HepG2 (cell line): ENCODE measurements at regions not wholly inside any gene's neighbourhood (a gene's known extent, or its start where the extent isn't known, plus 50 kb on each side); places are given as distances from the start of the nearest gene placed in this dataset.

Experiments
- ATAC-seq: fragments of 200-7000 bp; cut with Tn5 transposase; 3 replicates; pipeline ENCODE4 v1.9.1; 2020; ENCODE audit warnings: mild to moderate bottlenecking, moderate library complexity
- BruUV-seq: library from RNA; stranded (reverse); fragments of 400-500 nt; replicated peaks from 2 replicates; lab custom pipeline; 2021; lab: Mats Ljungman, UMichigan
- CTCF ChIA-PET: fragments of 300-600 bp; formaldehyde crosslinking; extraction: SDS; loops from one replicate; lab custom pipeline; 2021; ENCODE audit warnings: low total read pairs, inconsistent platforms, low intra/inter-chr PET ratio; lab: Yijun Ruan, JAX
- POLR2A ChIA-PET: fragments of 350-600 bp; sonication (Branson Sonifier 250); formaldehyde crosslinking; loops from one replicate; lab custom pipeline; 2020; ENCODE audit warnings: antibody characterized with exemption, inconsistent platforms; lab: Yijun Ruan, JAX
- DNase-seq: peaks from one replicate; pipeline ENCODE4 v3.0.0-alpha.2; 2015; ENCODE audit warnings: low spot score
- FAIRE-seq: peaks from 3 replicates; lab custom pipeline; 2011; peaks lifted over from hg19 to GRCh38; lab: Jason Lieb, UNC
- H2AFZ ChIP-seq: one replicate; pipeline ENCODE4 v1.6.1; 2011; ENCODE audit warnings: low read length, inconsistent platforms
- H3K27ac ChIP-seq: fragments of 300-600 bp; 3 replicates; pipeline ENCODE4 v1.8.0; 2011; ENCODE audit warnings: mixed run types, mild to moderate bottlenecking, mixed read lengths, low read length, inconsistent platforms; ENCODE audit not compliant: insufficient read depth; ENCODE audit errors: extremely low read length
- H3K27me3 ChIP-seq, 2 experiments: fragments of 200-600 bp in 1 of 2; 2 replicates in 1 of 2; 3 replicates in 1 of 2; pipeline versions ENCODE4 v1.6.0 to v1.8.0; 2011; ENCODE audit warnings: low read length in 2 of 2, mild to moderate bottlenecking in 2 of 2, moderate library complexity in 2 of 2, inconsistent platforms in 1 of 2; ENCODE audit not compliant: insufficient read depth in 2 of 2, control insufficient read depth in 1 of 2
- H3K36me3 ChIP-seq, 2 experiments: fragments of 200-600 bp in 1 of 2; replicated peaks in 1 of 2; 2 replicates in 1 of 2; 3 replicates in 1 of 2; pipeline versions ENCODE4 v1.5.1 to v1.8.0; 2011; ENCODE audit warnings: low read length in 2 of 2, inconsistent platforms in 1 of 2; ENCODE audit not compliant: insufficient read depth in 2 of 2, control insufficient read depth in 1 of 2
- H3K4me1 ChIP-seq: 2 replicates; pipeline ENCODE4 v1.5.1; 2012; ENCODE audit warnings: low read length, inconsistent platforms; ENCODE audit not compliant: insufficient read depth
- H3K4me2 ChIP-seq: 2 replicates; pipeline ENCODE4 v1.6.0; 2011; ENCODE audit warnings: low read depth, low read length, inconsistent platforms
- H3K4me3 ChIP-seq, 3 experiments: fragments of 200-600 bp in 1 of 3; sonication (generic), shearing (Covaris generic) in 1 of 3; replicated peaks in 1 of 3; 2 replicates each; pipeline ENCODE4 v1.5.1; 2011 to 2016; ENCODE audit warnings: low read length in 3 of 3, inconsistent platforms in 2 of 3, low read depth in 2 of 3, mild to moderate bottlenecking in 2 of 3, control low read depth in 1 of 3, mixed read lengths in 1 of 3; ENCODE audit not compliant: insufficient read depth in 1 of 3
- H3K79me2 ChIP-seq: one replicate; pipeline ENCODE4 v1.6.1; 2011; ENCODE audit warnings: low read length, inconsistent platforms; ENCODE audit not compliant: insufficient read depth
- H3K9ac ChIP-seq: 2 replicates; pipeline ENCODE4 v1.6.0; 2011; ENCODE audit warnings: mild to moderate bottlenecking, low read depth, low read length, inconsistent platforms; ENCODE audit not compliant: insufficient read depth
- H3K9me3 ChIP-seq: 2 replicates; pipeline ENCODE4 v1.5.1; 2012; ENCODE audit warnings: mild to moderate bottlenecking, low read length
- H4K20me1 ChIP-seq: 2 replicates; pipeline ENCODE4 v1.6.0; 2011; ENCODE audit warnings: inconsistent platforms, mild to moderate bottlenecking, low read length, moderate library complexity; ENCODE audit not compliant: insufficient read depth
- GPN1 ChIP-seq: sonication (generic); formaldehyde crosslinking; IDR thresholded peaks from 2 replicates; pipeline ENCODE4 v1.5.1; 2020; ENCODE audit warnings: missing genetic modification reagents, borderline replicate concordance
- KDM5A ChIP-seq: fragments of 200-600 bp; sonication (generic); IDR thresholded peaks from 2 replicates; pipeline ENCODE4 v1.7.0; 2018; ENCODE audit warnings: antibody characterized with exemption, mild to moderate bottlenecking, low read length, borderline replicate concordance
- ONECUT2 ChIP-seq: sonication (generic); formaldehyde crosslinking; IDR thresholded peaks from 2 replicates; pipeline ENCODE4 v1.4.0; 2020; ENCODE audit warnings: missing genetic modification reagents
- POLR2A ChIP-seq, 2 experiments: IDR thresholded peaks; 2 replicates each; pipeline ENCODE4 v1.6.1; 2011; ENCODE audit warnings: low read depth in 2 of 2, low read length in 2 of 2, mild to moderate bottlenecking in 1 of 2, moderate library complexity in 1 of 2; ENCODE audit not compliant: insufficient read depth in 1 of 2
- STAG1 ChIP-seq: sonication (generic); formaldehyde crosslinking; IDR thresholded peaks from 2 replicates; pipeline ENCODE4 v1.4.0; 2020; ENCODE audit warnings: missing genetic modification reagents
- ZSCAN20 ChIP-seq: sonication (generic); formaldehyde crosslinking; IDR thresholded peaks from 2 replicates; pipeline ENCODE4 v1.4.0; 2020; ENCODE audit warnings: missing genetic modification reagents, mild to moderate bottlenecking, borderline replicate concordance
- WGBS: methylation state at CpG from one replicate; pipeline ENCODE4 v1.1.6; 2017; ENCODE audit warnings: low lambda C conversion rate; 5-methylcytosine and 5-hydroxymethylcytosine counted together
- in situ Hi-C: cut with HindIII; loops from 2 replicates; pipeline ENCODE4 v1.10.0; 2017; ENCODE audit warnings: low pct_unique_long_range_greater_than_20kb; ENCODE audit not compliant: extremely low pct_ligation_motif_present
- intact Hi-C: fragments of 100-400 bp; cut with micrococcal nuclease; formaldehyde crosslinking; loops from one replicate; pipeline ENCODE4 v1.10.0; 2022; ENCODE audit not compliant: unreplicated experiment
- TF ChIP-seq, protein P1 (sequence below): sonication (generic); formaldehyde crosslinking; IDR thresholded peaks from 2 replicates; pipeline ENCODE4 v1.4.0; 2020; ENCODE audit warnings: mild to moderate bottlenecking, missing genetic modification reagents
- TF ChIP-seq, protein P2 (sequence below): sonication (generic); formaldehyde crosslinking; IDR thresholded peaks from 2 replicates; pipeline ENCODE4 v1.5.0; 2020; ENCODE audit warnings: mild to moderate bottlenecking, missing genetic modification reagents, moderate library complexity
- TF ChIP-seq, protein P3 (sequence below): sonication (generic); formaldehyde crosslinking; IDR thresholded peaks from 2 replicates; pipeline ENCODE4 v1.4.0; 2020; ENCODE audit warnings: missing genetic modification reagents, low read depth, mild to moderate bottlenecking, borderline replicate concordance

DNA sequence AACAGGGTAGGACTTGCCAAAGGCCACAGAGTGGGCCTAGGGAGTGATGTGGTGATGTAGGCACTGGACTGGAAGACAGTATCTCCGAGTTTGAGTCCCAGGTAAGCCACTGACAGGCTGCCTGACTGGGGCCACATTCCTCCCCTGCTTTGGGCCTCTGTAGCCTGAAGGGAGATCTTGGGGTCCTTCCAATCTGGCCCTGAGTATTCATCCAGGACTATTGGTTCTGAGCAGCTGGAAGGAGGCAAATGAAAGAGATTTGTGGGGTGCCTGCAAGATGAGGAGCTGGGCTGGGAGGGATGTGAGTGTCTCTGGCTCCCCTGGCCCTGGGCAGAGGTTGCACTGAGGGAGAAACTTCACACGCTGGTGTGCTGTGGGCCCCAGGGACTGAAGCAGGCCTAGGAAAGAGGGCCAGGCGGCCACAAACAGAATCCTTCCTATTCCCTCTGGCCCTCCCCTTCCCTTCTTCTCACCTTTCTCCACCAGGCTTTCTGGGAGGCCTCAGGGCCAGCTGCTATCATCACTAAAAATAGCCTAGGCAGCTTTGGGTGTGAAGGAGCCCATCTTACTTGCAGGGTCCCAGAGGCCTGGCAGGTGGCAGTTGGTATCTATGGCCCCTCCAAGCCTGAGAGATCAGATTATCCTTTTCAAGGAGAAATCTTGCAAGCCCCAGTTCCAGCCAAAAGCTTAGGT, 70.1 kb downstream of the PJA1 start (continued):
- TF ChIP-seq, protein P1, sequence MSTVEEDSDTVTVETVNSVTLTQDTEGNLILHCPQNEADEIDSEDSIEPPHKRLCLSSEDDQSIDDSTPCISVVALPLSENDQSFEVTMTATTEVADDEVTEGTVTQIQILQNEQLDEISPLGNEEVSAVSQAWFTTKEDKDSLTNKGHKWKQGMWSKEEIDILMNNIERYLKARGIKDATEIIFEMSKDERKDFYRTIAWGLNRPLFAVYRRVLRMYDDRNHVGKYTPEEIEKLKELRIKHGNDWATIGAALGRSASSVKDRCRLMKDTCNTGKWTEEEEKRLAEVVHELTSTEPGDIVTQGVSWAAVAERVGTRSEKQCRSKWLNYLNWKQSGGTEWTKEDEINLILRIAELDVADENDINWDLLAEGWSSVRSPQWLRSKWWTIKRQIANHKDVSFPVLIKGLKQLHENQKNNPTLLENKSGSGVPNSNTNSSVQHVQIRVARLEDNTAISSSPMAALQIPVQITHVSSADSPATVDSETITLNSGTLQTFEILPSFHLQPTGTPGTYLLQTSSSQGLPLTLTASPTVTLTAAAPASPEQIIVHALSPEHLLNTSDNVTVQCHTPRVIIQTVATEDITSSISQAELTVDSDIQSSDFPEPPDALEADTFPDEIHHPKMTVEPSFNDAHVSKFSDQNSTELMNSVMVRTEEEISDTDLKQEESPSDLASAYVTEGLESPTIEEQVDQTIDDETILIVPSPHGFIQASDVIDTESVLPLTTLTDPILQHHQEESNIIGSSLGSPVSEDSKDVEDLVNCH (CRISPR knock-in tag): no peak
- no peak for TF ChIP-seq ZSCAN20 (CRISPR knock-in tag)
- TF ChIP-seq POLR2A (IDR thresholded peaks at IDR 0.05; ENCODE audit: insufficient read depth in 1 of 2, low read depth in 2 of 2, low read length in 2 of 2): no peak
- no peak for TF ChIP-seq KDM5A

DNA sequence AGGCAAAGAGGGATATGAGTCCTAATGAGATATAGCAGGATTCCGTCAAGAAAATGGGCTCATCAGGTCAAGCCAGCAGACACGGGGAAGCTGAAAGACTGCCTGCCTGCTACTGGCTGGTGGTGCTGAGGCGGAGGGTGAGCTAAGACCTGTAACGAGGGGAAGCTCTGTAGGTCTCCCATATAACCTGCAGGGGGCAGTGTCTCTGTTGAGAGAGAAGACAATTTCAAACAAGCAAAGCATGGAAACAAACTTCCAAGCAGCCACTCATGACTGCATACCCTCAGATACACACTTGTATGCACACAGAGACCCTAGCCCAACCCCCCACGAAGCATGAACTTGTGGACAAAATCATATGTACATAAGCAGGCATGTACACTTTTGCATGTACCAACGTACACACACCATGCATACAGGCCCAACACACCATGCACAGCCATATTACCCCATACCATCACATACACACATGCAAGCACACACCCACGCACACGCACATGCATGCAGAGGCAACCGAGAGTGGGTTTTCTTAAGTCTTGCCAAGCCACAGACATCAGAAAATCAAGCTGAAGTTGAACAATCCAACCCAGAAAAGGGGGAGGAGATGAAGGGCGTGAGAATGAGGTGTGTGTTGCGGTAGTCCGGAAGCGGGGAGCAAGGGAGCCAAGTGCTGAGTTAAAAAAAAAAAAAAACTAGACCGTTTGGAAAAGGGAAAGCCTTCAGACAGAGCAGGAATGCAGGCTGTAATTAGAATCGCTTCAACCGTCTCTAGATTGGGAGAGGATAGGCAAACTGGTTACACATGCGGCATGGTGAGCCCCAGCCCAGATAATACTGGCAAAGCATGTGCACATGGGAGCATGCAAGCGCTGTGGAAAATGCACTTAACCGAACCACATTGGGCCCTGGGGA, 71.0 kb downstream of the PJA1 start:
- FAIRE-seq (peak; percentile 54), ATAC-seq (peak; percentile 83), DNase-seq (peak; percentile 36)
- Histone ChIP-seq H3K9ac (no peak overlapping the region), H2AFZ (no peak overlapping the region), H3K27me3 (no peaks in the 10 kb centered on the region; a peak in 1 of 5 replicates), H3K79me2 (no peaks in the 10 kb centered on the region), H3K9me3 (no peaks in the 10 kb centered on the region), H3K4me1 (no peaks in the 10 kb centered on the region), H3K4me3 (no peak overlapping the region), H3K36me3 (no peaks in the 10 kb centered on the region), H4K20me1 (no peaks in the 10 kb centered on the region), H3K27ac (no peak overlapping the region), H3K4me2 (no peak overlapping the region)
- CTCF ChIA-PET: interaction anchor here (1.0 kb wide), 1 partner anchor 192 kb away, joined by 3 read pairs; no protein-coding TSS in a partner anchor
- BruUV-seq: no TSS peak
- POLR2A ChIA-PET: no interaction called here
- in situ Hi-C loops: no loop called here
- 57% methylated on average over 11 of the region's 19 CpGs for WGBS
- TF ChIP-seq, protein P2, sequence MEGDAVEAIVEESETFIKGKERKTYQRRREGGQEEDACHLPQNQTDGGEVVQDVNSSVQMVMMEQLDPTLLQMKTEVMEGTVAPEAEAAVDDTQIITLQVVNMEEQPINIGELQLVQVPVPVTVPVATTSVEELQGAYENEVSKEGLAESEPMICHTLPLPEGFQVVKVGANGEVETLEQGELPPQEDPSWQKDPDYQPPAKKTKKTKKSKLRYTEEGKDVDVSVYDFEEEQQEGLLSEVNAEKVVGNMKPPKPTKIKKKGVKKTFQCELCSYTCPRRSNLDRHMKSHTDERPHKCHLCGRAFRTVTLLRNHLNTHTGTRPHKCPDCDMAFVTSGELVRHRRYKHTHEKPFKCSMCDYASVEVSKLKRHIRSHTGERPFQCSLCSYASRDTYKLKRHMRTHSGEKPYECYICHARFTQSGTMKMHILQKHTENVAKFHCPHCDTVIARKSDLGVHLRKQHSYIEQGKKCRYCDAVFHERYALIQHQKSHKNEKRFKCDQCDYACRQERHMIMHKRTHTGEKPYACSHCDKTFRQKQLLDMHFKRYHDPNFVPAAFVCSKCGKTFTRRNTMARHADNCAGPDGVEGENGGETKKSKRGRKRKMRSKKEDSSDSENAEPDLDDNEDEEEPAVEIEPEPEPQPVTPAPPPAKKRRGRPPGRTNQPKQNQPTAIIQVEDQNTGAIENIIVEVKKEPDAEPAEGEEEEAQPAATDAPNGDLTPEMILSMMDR (CRISPR knock-in tag): peak; percentile 44
- TF ChIP-seq GPN1 (CRISPR knock-in tag) (no peak), ONECUT2 (CRISPR knock-in tag) (no peak), STAG1 (CRISPR knock-in tag) (0 out of 2 replicates have a peak, but pooled peaks have one; percentile 7)
- TF ChIP-seq, protein P3, sequence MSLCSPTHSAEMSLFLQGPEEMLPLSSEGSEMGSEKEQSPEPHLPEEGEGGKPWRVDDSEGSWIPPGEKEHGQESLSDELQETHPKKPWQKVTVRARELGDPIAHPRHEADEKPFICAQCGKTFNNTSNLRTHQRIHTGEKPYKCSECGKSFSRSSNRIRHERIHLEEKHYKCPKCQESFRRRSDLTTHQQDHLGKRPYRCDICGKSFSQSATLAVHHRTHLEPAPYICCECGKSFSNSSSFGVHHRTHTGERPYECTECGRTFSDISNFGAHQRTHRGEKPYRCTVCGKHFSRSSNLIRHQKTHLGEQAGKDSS (CRISPR knock-in tag): no peak
- intact Hi-C loops: no loop called here
